GM23338 (cell line): ENCODE measurements at regions not wholly inside any gene's neighbourhood (a gene's known extent, or its start where the extent isn't known, plus 50 kb on each side); places are given as distances from the start of the nearest gene placed in this dataset.

Experiments
- CREB1 ChIP-seq: fragments of 250-450 bp; sonication (Bioruptor Pico); IDR thresholded peaks from 2 replicates; pipeline ENCODE4 v1.5.0; 2020; ENCODE audit warnings: low read depth, mild to moderate bottlenecking, moderate library complexity
- CTCF ChIP-seq, 2 experiments: fragments of 200-600 bp in 1 of 2; sonication (generic) in 1 of 2; conservative IDR thresholded peaks; 2 replicates each; pipeline versions ENCODE4 v1.5.1 to v1.6.1; 2016 to 2017; ENCODE audit warnings: antibody characterized with exemption in 2 of 2, low read depth in 2 of 2, mild to moderate bottlenecking in 2 of 2, moderate library complexity in 1 of 2
- EZH2 ChIP-seq: fragments of 200-600 bp; sonication (generic); IDR thresholded peaks from one replicate; pipeline ENCODE4 v1.8.0; 2017; ENCODE audit warnings: antibody characterized with exemption, mild to moderate bottlenecking, low read depth; ENCODE audit not compliant: unreplicated experiment
- EZH2phosphoT487 ChIP-seq: fragments of 200-600 bp; sonication (generic); IDR thresholded peaks from one replicate; pipeline ENCODE4 v1.8.1; 2018; ENCODE audit warnings: antibody characterized with exemption; ENCODE audit not compliant: unreplicated experiment
- JUNB ChIP-seq: IDR thresholded peaks from one replicate; pipeline ENCODE4 v1.6.1; 2016; ENCODE audit warnings: antibody characterized with exemption; ENCODE audit not compliant: unreplicated experiment
- POLR2AphosphoS5 ChIP-seq: IDR thresholded peaks from 2 replicates; pipeline ENCODE4 v1.6.1; 2016; ENCODE audit warnings: antibody characterized with exemption, low read depth
- TF ChIP-seq, protein P1 (sequence below): IDR thresholded peaks from 2 replicates; pipeline ENCODE4 v1.6.1; 2016; ENCODE audit warnings: antibody characterized with exemption

GRCh38 chr14:29458547-29458946 is 469.1 kb downstream of the PRKD1 start:
- TF ChIP-seq CTCF (conservative IDR thresholded peaks at IDR 0.05; ENCODE audit: low read depth in 2 of 2): no peak
- no peak for TF ChIP-seq EZH2phosphoT487
- no peak for TF ChIP-seq CREB1 (CRISPR knock-in tag)
- no peak for TF ChIP-seq POLR2AphosphoS5
- no peak for TF ChIP-seq JUNB
- TF ChIP-seq EZH2: no peak
- TF ChIP-seq, protein P1, sequence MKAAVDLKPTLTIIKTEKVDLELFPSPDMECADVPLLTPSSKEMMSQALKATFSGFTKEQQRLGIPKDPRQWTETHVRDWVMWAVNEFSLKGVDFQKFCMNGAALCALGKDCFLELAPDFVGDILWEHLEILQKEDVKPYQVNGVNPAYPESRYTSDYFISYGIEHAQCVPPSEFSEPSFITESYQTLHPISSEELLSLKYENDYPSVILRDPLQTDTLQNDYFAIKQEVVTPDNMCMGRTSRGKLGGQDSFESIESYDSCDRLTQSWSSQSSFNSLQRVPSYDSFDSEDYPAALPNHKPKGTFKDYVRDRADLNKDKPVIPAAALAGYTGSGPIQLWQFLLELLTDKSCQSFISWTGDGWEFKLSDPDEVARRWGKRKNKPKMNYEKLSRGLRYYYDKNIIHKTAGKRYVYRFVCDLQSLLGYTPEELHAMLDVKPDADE: no peak
